ENCODE measurements at regions not wholly inside any gene's neighbourhood (a gene's known extent, or its start where the extent isn't known, plus 50 kb on each side); places are given as distances from the start of the nearest gene placed in this dataset.

GRCh38 chr14:98867726-98868125 is 404.3 kb downstream of the BCL11B start:
- Histone ChIP-seq H3K18ac (ENCODE audit: low read length) (no peak overlapping the region), H3K4me2 (ENCODE audit: insufficient read depth, low read length, poor library complexity, severe bottlenecking) (no peak overlapping the region), H3K27me3 (ENCODE audit: control insufficient read depth in 3 of 3, insufficient read depth in 3 of 3, low read depth in 1 of 3, low read length in 3 of 3) (no peaks in the 10 kb centered on the region), H2BK15ac (ENCODE audit: low read length) (no peak overlapping the region), H3K27ac (replicated peaks; ENCODE audit: low read length) (no peak overlapping the region), H3K4me1 (ENCODE audit: control insufficient read depth in 2 of 2, insufficient read depth in 1 of 2, low read depth in 1 of 2, low read length in 2 of 2) (no peaks in the 10 kb centered on the region), H3K4ac (ENCODE audit: low read length) (no peak overlapping the region), H2BK5ac (ENCODE audit: low read length) (no peak overlapping the region), H3K14ac (ENCODE audit: low read length) (no peak overlapping the region), H3K4me3 (ENCODE audit: low read length in 2 of 2) (no peak overlapping the region), H3K9ac (ENCODE audit: low read depth, low read length, poor library complexity) (no peak overlapping the region), H2AFZ (ENCODE audit: low read length) (no peak overlapping the region), H2AK5ac (ENCODE audit: low read depth, low read length) (no peak overlapping the region), H4K91ac (ENCODE audit: low read depth, low read length, poor library complexity) (no peak overlapping the region), H3K79me1 (ENCODE audit: low read depth, low read length) (peaks cover 2% of the 10 kb centered on the region), H2BK120ac (ENCODE audit: low read depth, low read length) (no peak overlapping the region), H3K9me3 (replicated peaks in 1 of 2; ENCODE audit: control insufficient read depth in 2 of 2, insufficient read depth in 1 of 2, low read depth in 1 of 2, low read length in 2 of 2) (no peaks in the 10 kb centered on the region), H4K8ac (ENCODE audit: low read depth, low read length) (no peak overlapping the region), H3K23ac (ENCODE audit: low read depth, low read length, poor library complexity) (no peak overlapping the region), H2BK12ac (ENCODE audit: low read length) (no peak overlapping the region), H3K36me3 (replicated peaks in 1 of 2; ENCODE audit: control insufficient read depth in 2 of 2, insufficient read depth in 2 of 2, low read length in 2 of 2) (no peaks in the 10 kb centered on the region)
- WGBS, 2 donors (ENCODE audit: extremely low coverage in 2 of 2, insufficient read length in 2 of 2, insufficient replicate concordance in 1 of 2), result no CpG with 5 or more reads among the region's 9 CpGs
- no peak for DNase-seq (ENCODE audit: low spot score)

- Histone ChIP-seq H2BK120ac (ENCODE audit: low read depth, low read length) (no peak overlapping the region), H2BK15ac (ENCODE audit: low read length) (peak overlapping the region; percentile 11), H3K4me3 (ENCODE audit: low read length in 2 of 2) (no peak overlapping the region), H3K4me1 (ENCODE audit: control insufficient read depth in 2 of 2, insufficient read depth in 1 of 2, low read depth in 1 of 2, low read length in 2 of 2) (no peaks in the 10 kb centered on the region), H3K4ac (ENCODE audit: low read length) (no peak overlapping the region), H2BK5ac (ENCODE audit: low read length) (no peak overlapping the region), H3K18ac (ENCODE audit: low read length) (no peak overlapping the region), H3K79me1 (ENCODE audit: low read depth, low read length) (peaks cover 2% of the 10 kb centered on the region), H3K14ac (ENCODE audit: low read length) (no peak overlapping the region), H3K27me3 (ENCODE audit: control insufficient read depth in 3 of 3, insufficient read depth in 3 of 3, low read depth in 1 of 3, low read length in 3 of 3) (no peaks in the 10 kb centered on the region), H4K91ac (ENCODE audit: low read depth, low read length, poor library complexity) (no peak overlapping the region), H3K27ac (replicated peaks; ENCODE audit: low read length) (no peak overlapping the region), H4K8ac (ENCODE audit: low read depth, low read length) (no peak overlapping the region), H2AFZ (ENCODE audit: low read length) (no peak overlapping the region), H3K4me2 (ENCODE audit: insufficient read depth, low read length, poor library complexity, severe bottlenecking) (no peak overlapping the region), H3K36me3 (replicated peaks in 1 of 2; ENCODE audit: control insufficient read depth in 2 of 2, insufficient read depth in 2 of 2, low read length in 2 of 2) (no peaks in the 10 kb centered on the region), H3K23ac (ENCODE audit: low read depth, low read length, poor library complexity) (peak overlapping the region; percentile 22), H3K9me3 (replicated peaks in 1 of 2; ENCODE audit: control insufficient read depth in 2 of 2, insufficient read depth in 1 of 2, low read depth in 1 of 2, low read length in 2 of 2) (no peaks in the 10 kb centered on the region), H2BK12ac (ENCODE audit: low read length) (no peak overlapping the region), H3K9ac (ENCODE audit: low read depth, low read length, poor library complexity) (no peak overlapping the region), H2AK5ac (ENCODE audit: low read depth, low read length) (no peak overlapping the region)
- no peak for DNase-seq (ENCODE audit: low spot score)
- WGBS, 2 donors (ENCODE audit: extremely low coverage in 2 of 2, insufficient read length in 2 of 2, insufficient replicate concordance in 1 of 2), result no CpG with 5 or more reads among the region's 10 CpGs
Measured at GRCh38 chr14:98868866-98869265, 403.1 kb downstream of the BCL11B start.

- Histone ChIP-seq H2BK15ac (ENCODE audit: low read length) (no peak overlapping the region), H2BK5ac (ENCODE audit: low read length) (no peak overlapping the region), H3K27me3 (ENCODE audit: control insufficient read depth in 3 of 3, insufficient read depth in 3 of 3, low read depth in 1 of 3, low read length in 3 of 3) (no peaks in the 10 kb centered on the region), H2AFZ (ENCODE audit: low read length) (no peak overlapping the region), H2AK5ac (ENCODE audit: low read depth, low read length) (no peak overlapping the region), H4K91ac (ENCODE audit: low read depth, low read length, poor library complexity) (no peak overlapping the region), H2BK120ac (ENCODE audit: low read depth, low read length) (no peak overlapping the region), H3K18ac (ENCODE audit: low read length) (no peak overlapping the region), H3K4me1 (ENCODE audit: control insufficient read depth in 2 of 2, insufficient read depth in 1 of 2, low read depth in 1 of 2, low read length in 2 of 2) (no peaks in the 10 kb centered on the region), H3K4ac (ENCODE audit: low read length) (no peak overlapping the region), H3K9ac (ENCODE audit: low read depth, low read length, poor library complexity) (no peak overlapping the region), H3K4me2 (ENCODE audit: insufficient read depth, low read length, poor library complexity, severe bottlenecking) (no peak overlapping the region), H2BK12ac (ENCODE audit: low read length) (no peak overlapping the region), H3K14ac (ENCODE audit: low read length) (no peak overlapping the region), H3K36me3 (replicated peaks in 1 of 2; ENCODE audit: control insufficient read depth in 2 of 2, insufficient read depth in 2 of 2, low read length in 2 of 2) (no peaks in the 10 kb centered on the region), H3K23ac (ENCODE audit: low read depth, low read length, poor library complexity) (no peak overlapping the region), H3K9me3 (replicated peaks in 1 of 2; ENCODE audit: control insufficient read depth in 2 of 2, insufficient read depth in 1 of 2, low read depth in 1 of 2, low read length in 2 of 2) (no peaks in the 10 kb centered on the region), H3K27ac (replicated peaks; ENCODE audit: low read length) (no peak overlapping the region), H4K8ac (ENCODE audit: low read depth, low read length) (no peak overlapping the region), H3K4me3 (ENCODE audit: low read length in 2 of 2) (no peak overlapping the region), H3K79me1 (ENCODE audit: low read depth, low read length) (no peaks in the 10 kb centered on the region)
- WGBS, 2 donors (ENCODE audit: extremely low coverage in 2 of 2, insufficient read length in 2 of 2, insufficient replicate concordance in 1 of 2), result no CpG with 5 or more reads among the region's 2 CpGs
- DNase-seq (ENCODE audit: low spot score), result no peak
Measured at GRCh38 chr14:98871796-98872195, 400.2 kb downstream of the BCL11B start.

GRCh38 chr14:98877065-98877464 is 394.9 kb downstream of the BCL11B start:
- Histone ChIP-seq H3K27me3 (ENCODE audit: control insufficient read depth in 3 of 3, insufficient read depth in 3 of 3, low read depth in 1 of 3, low read length in 3 of 3) (no peaks in the 10 kb centered on the region), H3K4me3 (ENCODE audit: low read length in 2 of 2) (no peak overlapping the region), H4K8ac (ENCODE audit: low read depth, low read length) (no peak overlapping the region), H2BK15ac (ENCODE audit: low read length) (no peak overlapping the region), H3K79me1 (ENCODE audit: low read depth, low read length) (no peaks in the 10 kb centered on the region), H3K9me3 (replicated peaks in 1 of 2; ENCODE audit: control insufficient read depth in 2 of 2, insufficient read depth in 1 of 2, low read depth in 1 of 2, low read length in 2 of 2) (no peaks in the 10 kb centered on the region), H2BK12ac (ENCODE audit: low read length) (no peak overlapping the region), H2BK5ac (ENCODE audit: low read length) (no peak overlapping the region), H2AK5ac (ENCODE audit: low read depth, low read length) (no peak overlapping the region), H2AFZ (ENCODE audit: low read length) (no peak overlapping the region), H2BK120ac (ENCODE audit: low read depth, low read length) (no peak overlapping the region), H3K14ac (ENCODE audit: low read length) (no peak overlapping the region), H3K27ac (replicated peaks; ENCODE audit: low read length) (no peak overlapping the region), H3K36me3 (replicated peaks in 1 of 2; ENCODE audit: control insufficient read depth in 2 of 2, insufficient read depth in 2 of 2, low read length in 2 of 2) (no peaks in the 10 kb centered on the region), H3K4me1 (ENCODE audit: control insufficient read depth in 2 of 2, insufficient read depth in 1 of 2, low read depth in 1 of 2, low read length in 2 of 2) (no peaks in the 10 kb centered on the region), H3K18ac (ENCODE audit: low read length) (no peak overlapping the region), H3K4ac (ENCODE audit: low read length) (no peak overlapping the region), H3K9ac (ENCODE audit: low read depth, low read length, poor library complexity) (no peak overlapping the region), H4K91ac (ENCODE audit: low read depth, low read length, poor library complexity) (no peak overlapping the region), H3K4me2 (ENCODE audit: insufficient read depth, low read length, poor library complexity, severe bottlenecking) (no peak overlapping the region), H3K23ac (ENCODE audit: low read depth, low read length, poor library complexity) (no peak overlapping the region)
- no peak for DNase-seq (ENCODE audit: low spot score)
- no CpG with 5 or more reads among the region's 1 CpG for WGBS, 2 donors (ENCODE audit: extremely low coverage in 2 of 2, insufficient read length in 2 of 2, insufficient replicate concordance in 1 of 2)
